Loucy (cell line): ENCODE measurements at regions not wholly inside any gene's neighbourhood (a gene's known extent, or its start where the extent isn't known, plus 50 kb on each side); places are given as distances from the start of the nearest gene placed in this dataset.

Experiments used
- H2AFZ ChIP-seq: fragments of 200-600 bp; sonication (generic); 2 replicates; pipeline ENCODE4 v1.6.0; 2016; ENCODE audit warnings: antibody characterized with exemption, mild to moderate bottlenecking, low read length, moderate library complexity
- H3F3A ChIP-seq: fragments of 200-600 bp; 2 replicates; pipeline ENCODE4 v1.6.0; 2016; ENCODE audit warnings: antibody characterized with exemption, low read depth, mild to moderate bottlenecking
- H3K27me3 ChIP-seq: fragments of 200-600 bp; sonication (generic); 2 replicates; pipeline ENCODE4 v1.6.1; 2014; ENCODE audit warnings: low read length, mild to moderate bottlenecking; ENCODE audit not compliant: insufficient read depth, poor library complexity, severe bottlenecking
- H3K36me3 ChIP-seq: fragments of 200-600 bp; sonication (generic); 2 replicates; pipeline ENCODE4 v1.6.1; 2016; ENCODE audit warnings: low read length; ENCODE audit not compliant: insufficient read depth
- H3K4me1 ChIP-seq: fragments of 200-600 bp; sonication (generic); 2 replicates; pipeline ENCODE4 v1.5.1; 2014; ENCODE audit warnings: low read length, mild to moderate bottlenecking; ENCODE audit not compliant: insufficient read depth, poor library complexity, severe bottlenecking
- H3K4me2 ChIP-seq: fragments of 200-600 bp; sonication (generic); 2 replicates; pipeline ENCODE4 v1.6.0; 2014; ENCODE audit warnings: antibody characterized with exemption, low read length, low read depth, mild to moderate bottlenecking; ENCODE audit not compliant: poor library complexity, severe bottlenecking
- H3K4me3 ChIP-seq: fragments of 200-600 bp; sonication (generic); 2 replicates; pipeline ENCODE4 v1.5.1; 2014; ENCODE audit warnings: low read length, mild to moderate bottlenecking, mixed read lengths; ENCODE audit not compliant: poor library complexity, severe bottlenecking
- H3K79me2 ChIP-seq: fragments of 200-600 bp; sonication (generic); 2 replicates; pipeline ENCODE4 v1.6.1; 2014; ENCODE audit warnings: low read length; ENCODE audit not compliant: insufficient read depth
- H3K9ac ChIP-seq: fragments of 200-600 bp; sonication (generic); 2 replicates; pipeline ENCODE4 v1.6.0; 2014; ENCODE audit warnings: mild to moderate bottlenecking, low read depth, low read length, moderate library complexity; ENCODE audit not compliant: poor library complexity, severe bottlenecking
- H3K9me2 ChIP-seq: fragments of 200-600 bp; sonication (generic); replicated peaks from 2 replicates; pipeline ENCODE4 v1.6.1; 2016; ENCODE audit warnings: low read depth, low read length, mixed read lengths
- H3K9me3 ChIP-seq: fragments of 200-600 bp; sonication (generic); 2 replicates; pipeline ENCODE4 v1.6.1; 2014; ENCODE audit warnings: mild to moderate bottlenecking, antibody characterized with exemption, low read length, low read depth; ENCODE audit not compliant: insufficient read depth
- H4K20me1 ChIP-seq: fragments of 200-600 bp; sonication (generic); 2 replicates; pipeline ENCODE4 v1.6.0; 2014; ENCODE audit warnings: antibody characterized with exemption, low read length, mild to moderate bottlenecking; ENCODE audit not compliant: insufficient read depth, poor library complexity, severe bottlenecking
- EZH2phosphoT487 ChIP-seq: fragments of 200-600 bp; IDR thresholded peaks from 2 replicates; pipeline ENCODE4 v1.6.1; 2018; ENCODE audit warnings: antibody characterized with exemption, mild to moderate bottlenecking, moderate library complexity, borderline replicate concordance
- TF ChIP-seq, protein P1 (sequence below): fragments of 200-600 bp; sonication (generic); conservative IDR thresholded peaks from 2 replicates; pipeline ENCODE4 v1.5.1; 2014; ENCODE audit warnings: mild to moderate bottlenecking, antibody characterized with exemption, low read length

DNA sequence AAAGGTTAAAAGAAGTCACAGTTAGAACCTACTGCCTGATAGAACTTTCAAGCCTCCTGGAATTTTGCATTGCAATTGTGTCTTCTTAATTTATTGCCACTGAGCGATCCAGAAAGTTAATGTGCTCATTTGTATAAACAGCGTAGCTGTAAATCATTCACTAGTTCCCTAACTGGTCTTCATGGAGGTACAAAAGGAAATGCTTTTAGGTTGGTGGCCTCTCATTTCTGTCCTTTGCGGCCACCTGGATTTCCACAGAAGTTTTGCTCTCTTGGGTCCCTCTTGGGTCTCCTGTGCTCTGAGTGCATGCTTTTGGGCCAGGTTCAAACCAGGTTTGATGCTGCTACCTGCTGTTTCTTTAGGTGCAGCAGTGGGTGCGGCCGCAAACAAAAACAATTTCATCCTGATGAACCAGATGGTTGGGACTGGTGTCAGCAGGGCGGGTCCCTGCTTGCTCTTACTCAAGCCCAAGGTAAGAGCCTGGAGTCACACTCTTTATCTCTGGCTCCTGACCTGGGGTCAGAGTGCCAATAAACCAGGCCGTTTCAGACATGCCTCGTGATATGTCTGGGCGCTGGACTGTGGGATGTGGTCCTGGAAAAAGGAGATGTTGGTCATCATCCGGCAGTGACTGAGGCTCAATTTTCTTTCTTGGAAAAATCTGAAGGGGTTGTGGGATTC, 270.1 kb downstream of the PTTG2 start:
- Histone ChIP-seq H3K4me1 (no peaks in the 10 kb centered on the region), H4K20me1 (no peaks in the 10 kb centered on the region), H3K4me2 (no peak overlapping the region), H3K79me2 (no peaks in the 10 kb centered on the region), H3K27me3 (no peaks in the 10 kb centered on the region), H3K4me3 (no peak overlapping the region), H3K9me2 (no peaks in the 10 kb centered on the region), H3K36me3 (no peaks in the 10 kb centered on the region), H3F3A (no peaks in the 10 kb centered on the region), H3K9ac (no peak overlapping the region), H3K9me3 (no peaks in the 10 kb centered on the region), H2AFZ (no peak overlapping the region)
- TF ChIP-seq, protein P1, sequence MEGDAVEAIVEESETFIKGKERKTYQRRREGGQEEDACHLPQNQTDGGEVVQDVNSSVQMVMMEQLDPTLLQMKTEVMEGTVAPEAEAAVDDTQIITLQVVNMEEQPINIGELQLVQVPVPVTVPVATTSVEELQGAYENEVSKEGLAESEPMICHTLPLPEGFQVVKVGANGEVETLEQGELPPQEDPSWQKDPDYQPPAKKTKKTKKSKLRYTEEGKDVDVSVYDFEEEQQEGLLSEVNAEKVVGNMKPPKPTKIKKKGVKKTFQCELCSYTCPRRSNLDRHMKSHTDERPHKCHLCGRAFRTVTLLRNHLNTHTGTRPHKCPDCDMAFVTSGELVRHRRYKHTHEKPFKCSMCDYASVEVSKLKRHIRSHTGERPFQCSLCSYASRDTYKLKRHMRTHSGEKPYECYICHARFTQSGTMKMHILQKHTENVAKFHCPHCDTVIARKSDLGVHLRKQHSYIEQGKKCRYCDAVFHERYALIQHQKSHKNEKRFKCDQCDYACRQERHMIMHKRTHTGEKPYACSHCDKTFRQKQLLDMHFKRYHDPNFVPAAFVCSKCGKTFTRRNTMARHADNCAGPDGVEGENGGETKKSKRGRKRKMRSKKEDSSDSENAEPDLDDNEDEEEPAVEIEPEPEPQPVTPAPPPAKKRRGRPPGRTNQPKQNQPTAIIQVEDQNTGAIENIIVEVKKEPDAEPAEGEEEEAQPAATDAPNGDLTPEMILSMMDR = no peak
- no peak for TF ChIP-seq EZH2phosphoT487

DNA sequence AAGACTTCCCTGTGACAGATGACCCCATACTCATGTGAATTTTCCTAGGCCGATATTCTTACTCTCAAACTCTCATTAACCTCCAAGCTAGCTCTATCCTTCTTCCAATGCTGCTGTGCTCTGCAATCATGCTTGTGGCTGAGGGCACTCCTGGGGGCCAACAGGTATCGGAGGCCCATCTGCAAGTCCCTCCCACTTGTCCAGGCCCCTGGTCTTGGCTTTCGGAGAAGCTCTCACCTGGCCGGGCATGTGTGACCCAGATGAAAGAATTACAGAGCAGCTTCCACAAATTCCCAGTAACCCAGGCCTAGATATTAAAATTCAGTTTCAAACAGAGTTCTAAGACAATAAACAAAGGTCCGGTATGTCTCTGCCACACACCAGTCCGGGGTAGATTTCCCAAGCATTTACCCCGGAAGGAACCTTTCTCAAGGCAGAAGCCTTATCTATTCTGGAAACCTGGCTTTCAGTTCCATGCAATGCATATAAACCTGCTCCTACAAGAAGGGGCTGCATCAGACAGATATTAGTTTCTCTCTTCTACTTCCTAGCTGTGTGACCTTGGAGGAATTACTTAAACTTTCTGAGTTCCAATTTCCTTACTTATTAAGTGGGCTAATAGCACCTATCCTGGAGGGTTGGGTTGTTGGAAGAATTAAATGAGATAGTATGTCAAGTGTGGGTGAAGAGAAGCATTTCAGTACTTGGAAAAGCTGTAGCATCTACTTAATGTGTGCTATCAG, 270.8 kb downstream of the PTTG2 start:
- H3K9me2 ChIP-seq = no peaks in the 10 kb centered on the region
- no peaks in the 10 kb centered on the region for H4K20me1 ChIP-seq
- H2AFZ ChIP-seq = no peak overlapping the region
- H3F3A ChIP-seq = no peaks in the 10 kb centered on the region
- no peak overlapping the region for H3K4me2 ChIP-seq
- no peaks in the 10 kb centered on the region for H3K9me3 ChIP-seq
- no peak overlapping the region for H3K9ac ChIP-seq
- no peak overlapping the region for H3K4me3 ChIP-seq
- no peaks in the 10 kb centered on the region for H3K27me3 ChIP-seq
- TF ChIP-seq, protein P1 = no peak
- TF ChIP-seq EZH2phosphoT487 = no peak
- no peaks in the 10 kb centered on the region for H3K79me2 ChIP-seq
- H3K36me3 ChIP-seq = no peaks in the 10 kb centered on the region
- H3K4me1 ChIP-seq = no peaks in the 10 kb centered on the region

GRCh38 chr4:38231626-38232025, 271.4 kb downstream of the PTTG2 start:
- no peaks in the 10 kb centered on the region for H3K9me3 ChIP-seq
- H3K4me1 ChIP-seq = no peaks in the 10 kb centered on the region
- H4K20me1 ChIP-seq = no peaks in the 10 kb centered on the region
- H3K36me3 ChIP-seq = no peaks in the 10 kb centered on the region
- no peak overlapping the region for H2AFZ ChIP-seq
- no peaks in the 10 kb centered on the region for H3K79me2 ChIP-seq
- H3K4me3 ChIP-seq = no peak overlapping the region
- no peaks in the 10 kb centered on the region for H3K27me3 ChIP-seq
- no peaks in the 10 kb centered on the region for H3F3A ChIP-seq
- no peak for TF ChIP-seq EZH2phosphoT487
- TF ChIP-seq, protein P1 = no peak
- H3K9me2 ChIP-seq = no peaks in the 10 kb centered on the region
- no peak overlapping the region for H3K9ac ChIP-seq
- no peak overlapping the region for H3K4me2 ChIP-seq
